ENCODE measurements at regions not wholly inside any gene's neighbourhood (a gene's known extent, or its start where the extent isn't known, plus 50 kb on each side); places are given as distances from the start of the nearest gene placed in this dataset.

- in situ Hi-C loops (cut with MboI) (no loop called here), intact Hi-C loops (cut with micrococcal nuclease; ENCODE audit: unreplicated experiment) (no loop called here)
- Histone ChIP-seq H3K9ac (ENCODE audit: control insufficient read depth, insufficient read depth, low read length) (no peak overlapping the region), H3K4me3 (no peak overlapping the region), H3K27me3 (replicated peaks in 1 of 2; ENCODE audit: control insufficient read depth in 2 of 2, insufficient read depth in 2 of 2, low read length in 1 of 2) (no peaks in the 10 kb centered on the region), H3K79me2 (ENCODE audit: control insufficient read depth, insufficient read depth, low read length) (no peaks in the 10 kb centered on the region), H4K20me1 (ENCODE audit: control insufficient read depth, insufficient read depth) (no peaks in the 10 kb centered on the region), H3K4me1 (ENCODE audit: control insufficient read depth, insufficient read depth, low read length) (no peaks in the 10 kb centered on the region), H3K9me3 (replicated peaks; ENCODE audit: control insufficient read depth, insufficient read depth, low read length) (no peaks in the 10 kb centered on the region), H2AFZ (ENCODE audit: control insufficient read depth, low read depth, low read length) (no peak overlapping the region), H3K36me3 (ENCODE audit: control insufficient read depth in 2 of 2, insufficient read depth in 2 of 2, low read length in 1 of 2) (no peaks in the 10 kb centered on the region), H3K4me2 (ENCODE audit: control insufficient read depth, insufficient read depth) (no peak overlapping the region), H3K27ac (ENCODE audit: control insufficient read depth, insufficient read depth) (no peak overlapping the region)
- SMC1A ChIA-PET (ENCODE audit: uncharacterized antibody, unreplicated experiment): no interaction called here
- CTCF ChIA-PET: no interaction called here
- WGBS (ENCODE audit: insufficient coverage, insufficient replicate concordance, low lambda C conversion rate, missing lambda C conversion rate): 0% methylated on average over 1 of the region's 1 CpG
- DNase-seq (ENCODE audit: low read depth, low spot score): no peak
- RAD21 ChIA-PET (ENCODE audit: unreplicated experiment): no interaction called here
- no TSS peak for BruUV-seq (replicated peaks)
- no peak for FAIRE-seq
- no peak for ATAC-seq
- TF ChIP-seq NKRF (conservative IDR thresholded peaks at IDR 0.05) (no peak), KLF5 (IDR thresholded peaks at IDR 0.05; ENCODE audit: partially characterized antibody) (no peak), ZNF592 (IDR thresholded peaks at IDR 0.05) (no peak), PAX8 (IDR thresholded peaks at IDR 0.05) (no peak)
- POLR2A ChIA-PET: no interaction called here
These were observed 274.2 kb downstream of the CDH19 start for GRCh38 chr18:66329716-66330115.
